Endothelial cell of umbilical vein (primary cell): ENCODE measurements at regions not wholly inside any gene's neighbourhood (a gene's known extent, or its start where the extent isn't known, plus 50 kb on each side); places are given as distances from the start of the nearest gene placed in this dataset.

Source experiments
- BruUV-seq: library from RNA; stranded (reverse); fragments of 400-500 nt; replicated peaks from 2 replicates; lab custom pipeline; 2021; lab: Mats Ljungman, UMichigan
- CTCF ChIA-PET: fragments of 300-600, 350-600 bp; sonication (Branson Sonifier 250); formaldehyde crosslinking; loops from one replicate; lab custom pipeline; 2021; ENCODE audit warnings: antibody characterized with exemption, inconsistent platforms; lab: Charles Lee
- POLR2A ChIA-PET: fragments of 300-600, 350-600 bp; sonication (Branson Sonifier 250); formaldehyde crosslinking; loops from one replicate; lab custom pipeline; 2021; ENCODE audit warnings: antibody characterized with exemption, inconsistent platforms; lab: Charles Lee
- DNase-seq: peaks from one replicate; pipeline ENCODE4 v3.0.0-alpha.2; 2011; ENCODE audit warnings: low read depth, low spot score
- FAIRE-seq: peaks from 2 replicates; lab custom pipeline; 2011; peaks lifted over from hg19 to GRCh38; lab: Jason Lieb, UNC
- H2AFZ ChIP-seq: 2 replicates; pipeline ENCODE4 v1.6.0; 2012; ENCODE audit warnings: low read depth, low read length, control low read depth, inconsistent platforms
- H3K27ac ChIP-seq: 2 replicates; pipeline ENCODE4 v1.5.1; 2011; ENCODE audit warnings: low read depth, mild to moderate bottlenecking, control low read depth, low read length, moderate library complexity; ENCODE audit not compliant: insufficient read depth
- H3K27me3 ChIP-seq, 2 experiments: 2 replicates each; pipeline versions ENCODE4 v1.6.0 to v1.6.1; 2011; ENCODE audit warnings: low read length in 2 of 2, mixed read lengths in 1 of 2; ENCODE audit not compliant: control insufficient read depth in 2 of 2, insufficient read depth in 2 of 2
- H3K36me3 ChIP-seq, 2 experiments: 2 replicates in 1 of 2; 3 replicates in 1 of 2; pipeline ENCODE4 v1.5.1; 2011; ENCODE audit warnings: low read length in 2 of 2, mild to moderate bottlenecking in 1 of 2, moderate library complexity in 1 of 2; ENCODE audit not compliant: control insufficient read depth in 2 of 2, insufficient read depth in 2 of 2; ENCODE audit errors: extremely low read depth in 1 of 2
- H3K4me1 ChIP-seq: 3 replicates; pipeline ENCODE4 v1.5.1; 2011; ENCODE audit warnings: mild to moderate bottlenecking, low read length; ENCODE audit not compliant: control insufficient read depth, insufficient read depth; ENCODE audit errors: extremely low read depth
- H3K4me2 ChIP-seq: 2 replicates; pipeline ENCODE4 v1.6.1; 2011; ENCODE audit warnings: low read length, control low read depth, mixed read lengths; ENCODE audit not compliant: insufficient read depth
- H3K4me3 ChIP-seq, 3 experiments: fragments of 200-600 bp in 1 of 3; sonication (generic), shearing (Covaris generic) in 1 of 3; replicated peaks in 1 of 3; 2 replicates each; pipeline ENCODE4 v1.5.1; 2011 to 2016; ENCODE audit warnings: control low read depth in 3 of 3, low read length in 3 of 3, mild to moderate bottlenecking in 2 of 3, inconsistent platforms in 1 of 3, low read depth in 1 of 3, moderate library complexity in 1 of 3; ENCODE audit not compliant: insufficient read depth in 1 of 3
- H3K79me2 ChIP-seq: 2 replicates; pipeline ENCODE4 v1.6.0; 2012; ENCODE audit warnings: low read length, inconsistent platforms; ENCODE audit not compliant: control insufficient read depth, insufficient read depth
- H3K9ac ChIP-seq: replicated peaks from 2 replicates; pipeline ENCODE3; 2011; ENCODE audit warnings: low read length, control low read depth; ENCODE audit not compliant: insufficient read depth; ENCODE audit errors: extremely low read depth
- H3K9me1 ChIP-seq: replicated peaks from 3 replicates; pipeline ENCODE4 v1.6.0; 2011; ENCODE audit warnings: mild to moderate bottlenecking, low read length; ENCODE audit not compliant: control insufficient read depth, insufficient read depth; ENCODE audit errors: extremely low read depth
- H3K9me3 ChIP-seq: replicated peaks from 2 replicates; pipeline ENCODE4 v1.5.1; 2012; ENCODE audit warnings: low read length, inconsistent platforms; ENCODE audit not compliant: control insufficient read depth, insufficient read depth
- H4K20me1 ChIP-seq: replicated peaks from 2 replicates; pipeline ENCODE3; 2011; ENCODE audit warnings: mild to moderate bottlenecking, low read length; ENCODE audit not compliant: control insufficient read depth, insufficient read depth; ENCODE audit errors: extremely low read depth
- EZH2 ChIP-seq: IDR thresholded peaks from 2 replicates; pipeline ENCODE4 v1.6.1; 2012; ENCODE audit warnings: borderline replicate concordance, low read depth, mild to moderate bottlenecking, moderate library complexity, low read length, inconsistent platforms; ENCODE audit not compliant: severe bottlenecking
- FOS ChIP-seq: IDR thresholded peaks from 2 replicates; pipeline ENCODE4 v1.6.1; 2011; ENCODE audit warnings: mild to moderate bottlenecking, low read length, moderate library complexity, borderline replicate concordance; ENCODE audit not compliant: insufficient read depth
- GATA2 ChIP-seq: IDR thresholded peaks from 2 replicates; pipeline ENCODE4 v1.7.0; 2011; ENCODE audit warnings: low read depth, mild to moderate bottlenecking, moderate library complexity, mixed read lengths, low read length; ENCODE audit not compliant: insufficient read length, insufficient read depth
- JUN ChIP-seq: IDR thresholded peaks from 2 replicates; pipeline ENCODE4 v1.6.1; 2011; ENCODE audit warnings: borderline replicate concordance, low read depth; ENCODE audit not compliant: insufficient read length, insufficient read depth
- MYC ChIP-seq: IDR thresholded peaks from one replicate; pipeline ENCODE4 v1.6.1; 2011; ENCODE audit warnings: mild to moderate bottlenecking, low read depth, low read length
- POLR2A ChIP-seq: IDR thresholded peaks from 2 replicates; pipeline ENCODE4 v1.6.1; 2012; ENCODE audit warnings: low read depth, mild to moderate bottlenecking, control low read depth, low read length
- POLR2AphosphoS5 ChIP-seq: IDR thresholded peaks from 2 replicates; pipeline ENCODE4 v1.6.1; 2012; ENCODE audit warnings: low read depth, mild to moderate bottlenecking, control low read depth, low read length, moderate library complexity; ENCODE audit not compliant: insufficient read depth
- dilution Hi-C: fragments of 300-500 bp; cut with MboI; formaldehyde crosslinking; loops from one replicate; pipeline ENCODE4 v1.15.0; 2019; ENCODE audit warnings: low sequenced_read_pairs; ENCODE audit not compliant: extremely low pct_ligation_motif_present
- intact Hi-C: fragments of 100-400 bp; cut with micrococcal nuclease; formaldehyde crosslinking; loops from one replicate; pipeline ENCODE4 v1.10.0; 2022
- TF ChIP-seq, protein P1 (sequence below): IDR thresholded peaks from 2 replicates; pipeline ENCODE4 v1.6.1; 2011; ENCODE audit not compliant: insufficient read depth, insufficient read length
- TF ChIP-seq, protein P2 (sequence below), 2 donors: IDR thresholded peaks; 1 replicate in 1 of 2; 2 replicates in 1 of 2; pipeline ENCODE4 v1.5.1; 2011; ENCODE audit warnings: low read length in 2 of 2, mild to moderate bottlenecking in 2 of 2, moderate library complexity in 2 of 2, control low read depth in 1 of 2, inconsistent platforms in 1 of 2, low read depth in 1 of 2; ENCODE audit not compliant: insufficient read depth in 1 of 2; ENCODE audit errors: extremely low read depth in 1 of 2

DNA sequence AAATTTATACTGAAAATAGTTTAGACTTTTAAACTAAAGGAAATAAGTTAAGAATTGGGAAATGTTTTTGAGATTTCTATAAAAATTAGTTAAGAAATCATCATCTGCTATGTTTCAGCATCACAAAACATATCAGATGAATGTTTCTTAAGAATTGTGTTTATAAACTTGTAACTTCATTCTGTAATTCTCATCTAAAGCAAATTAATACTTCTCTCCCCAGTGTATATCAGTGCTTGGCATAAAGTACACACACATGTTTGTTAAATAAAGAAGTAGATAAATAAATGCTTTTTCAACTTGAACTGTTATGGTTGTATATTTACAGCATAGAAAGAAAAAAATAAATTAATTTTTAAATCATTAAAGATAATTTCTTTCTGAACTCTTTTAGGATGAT is 245.9 kb upstream of the SLITRK3 start:
- DNase-seq (no peak), FAIRE-seq (no peak)
- CTCF ChIA-PET: no interaction called here
- BruUV-seq: no TSS peak
- H3K27me3 ChIP-seq: no peaks in the 10 kb centered on the region
- intact Hi-C loops (no loop called here), dilution Hi-C loops (no loop called here)
- no peak overlapping the region for H3K9ac ChIP-seq
- TF ChIP-seq JUN: no peak
- TF ChIP-seq, protein P1, sequence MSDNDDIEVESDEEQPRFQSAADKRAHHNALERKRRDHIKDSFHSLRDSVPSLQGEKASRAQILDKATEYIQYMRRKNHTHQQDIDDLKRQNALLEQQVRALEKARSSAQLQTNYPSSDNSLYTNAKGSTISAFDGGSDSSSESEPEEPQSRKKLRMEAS: no peak
- TF ChIP-seq POLR2A: no peak
- TF ChIP-seq, protein P2, sequence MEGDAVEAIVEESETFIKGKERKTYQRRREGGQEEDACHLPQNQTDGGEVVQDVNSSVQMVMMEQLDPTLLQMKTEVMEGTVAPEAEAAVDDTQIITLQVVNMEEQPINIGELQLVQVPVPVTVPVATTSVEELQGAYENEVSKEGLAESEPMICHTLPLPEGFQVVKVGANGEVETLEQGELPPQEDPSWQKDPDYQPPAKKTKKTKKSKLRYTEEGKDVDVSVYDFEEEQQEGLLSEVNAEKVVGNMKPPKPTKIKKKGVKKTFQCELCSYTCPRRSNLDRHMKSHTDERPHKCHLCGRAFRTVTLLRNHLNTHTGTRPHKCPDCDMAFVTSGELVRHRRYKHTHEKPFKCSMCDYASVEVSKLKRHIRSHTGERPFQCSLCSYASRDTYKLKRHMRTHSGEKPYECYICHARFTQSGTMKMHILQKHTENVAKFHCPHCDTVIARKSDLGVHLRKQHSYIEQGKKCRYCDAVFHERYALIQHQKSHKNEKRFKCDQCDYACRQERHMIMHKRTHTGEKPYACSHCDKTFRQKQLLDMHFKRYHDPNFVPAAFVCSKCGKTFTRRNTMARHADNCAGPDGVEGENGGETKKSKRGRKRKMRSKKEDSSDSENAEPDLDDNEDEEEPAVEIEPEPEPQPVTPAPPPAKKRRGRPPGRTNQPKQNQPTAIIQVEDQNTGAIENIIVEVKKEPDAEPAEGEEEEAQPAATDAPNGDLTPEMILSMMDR (IDR thresholded peaks at IDR 0.05; ENCODE audit: extremely low read depth in 1 of 2, insufficient read depth in 1 of 2, low read depth in 1 of 2, low read length in 2 of 2): no peak
- no peak for TF ChIP-seq FOS
- no peak for TF ChIP-seq EZH2
- no peak for TF ChIP-seq POLR2AphosphoS5
- TF ChIP-seq MYC: no peak
- TF ChIP-seq GATA2: no peak
- H3K9me3 ChIP-seq: no peaks in the 10 kb centered on the region
- H3K36me3 ChIP-seq: no peaks in the 10 kb centered on the region
- no peak overlapping the region for H3K4me2 ChIP-seq
- POLR2A ChIA-PET: no interaction called here
- no peaks in the 10 kb centered on the region for H3K4me1 ChIP-seq
- no peaks in the 10 kb centered on the region for H3K79me2 ChIP-seq
- H4K20me1 ChIP-seq: no peaks in the 10 kb centered on the region
- no peak overlapping the region for H2AFZ ChIP-seq
- H3K27ac ChIP-seq: no peak overlapping the region
- no peak overlapping the region for H3K4me3 ChIP-seq
- no peaks in the 10 kb centered on the region for H3K9me1 ChIP-seq
